ENCODE measurements at regions not wholly inside any gene's neighbourhood (a gene's known extent, or its start where the extent isn't known, plus 50 kb on each side); places are given as distances from the start of the nearest gene placed in this dataset.

GRCh38 chr3:177523872-177524438, 326.7 kb upstream of the TBL1XR1 start:
- ChIA-PET CTCF (interaction anchor here (0.5 to 1.5 kb wide), 2 partner anchors 344 to 861 kb away, joined by 3 to 4 read pairs; no protein-coding TSS in a partner anchor), POLR2A (no interaction called here)
- no peak overlapping the region for H3K4me3 ChIP-seq (ENCODE audit: low read depth, low read length)
- TF ChIP-seq, protein P1, sequence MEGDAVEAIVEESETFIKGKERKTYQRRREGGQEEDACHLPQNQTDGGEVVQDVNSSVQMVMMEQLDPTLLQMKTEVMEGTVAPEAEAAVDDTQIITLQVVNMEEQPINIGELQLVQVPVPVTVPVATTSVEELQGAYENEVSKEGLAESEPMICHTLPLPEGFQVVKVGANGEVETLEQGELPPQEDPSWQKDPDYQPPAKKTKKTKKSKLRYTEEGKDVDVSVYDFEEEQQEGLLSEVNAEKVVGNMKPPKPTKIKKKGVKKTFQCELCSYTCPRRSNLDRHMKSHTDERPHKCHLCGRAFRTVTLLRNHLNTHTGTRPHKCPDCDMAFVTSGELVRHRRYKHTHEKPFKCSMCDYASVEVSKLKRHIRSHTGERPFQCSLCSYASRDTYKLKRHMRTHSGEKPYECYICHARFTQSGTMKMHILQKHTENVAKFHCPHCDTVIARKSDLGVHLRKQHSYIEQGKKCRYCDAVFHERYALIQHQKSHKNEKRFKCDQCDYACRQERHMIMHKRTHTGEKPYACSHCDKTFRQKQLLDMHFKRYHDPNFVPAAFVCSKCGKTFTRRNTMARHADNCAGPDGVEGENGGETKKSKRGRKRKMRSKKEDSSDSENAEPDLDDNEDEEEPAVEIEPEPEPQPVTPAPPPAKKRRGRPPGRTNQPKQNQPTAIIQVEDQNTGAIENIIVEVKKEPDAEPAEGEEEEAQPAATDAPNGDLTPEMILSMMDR (IDR thresholded peaks at IDR 0.05; ENCODE audit: low read depth, low read length), result no peak
- H3K27me3 ChIP-seq (ENCODE audit: control insufficient read depth, insufficient read depth, low read length), result no peaks in the 10 kb centered on the region
- H3K27ac ChIP-seq (ENCODE audit: low read depth, low read length), result no peak overlapping the region
- H3K9me3 ChIP-seq (ENCODE audit: control insufficient read depth, insufficient read depth, low read length), result peaks cover 8% of the 10 kb centered on the region
- DNase-seq (ENCODE audit: low read depth, low spot score), result no peak

DNA sequence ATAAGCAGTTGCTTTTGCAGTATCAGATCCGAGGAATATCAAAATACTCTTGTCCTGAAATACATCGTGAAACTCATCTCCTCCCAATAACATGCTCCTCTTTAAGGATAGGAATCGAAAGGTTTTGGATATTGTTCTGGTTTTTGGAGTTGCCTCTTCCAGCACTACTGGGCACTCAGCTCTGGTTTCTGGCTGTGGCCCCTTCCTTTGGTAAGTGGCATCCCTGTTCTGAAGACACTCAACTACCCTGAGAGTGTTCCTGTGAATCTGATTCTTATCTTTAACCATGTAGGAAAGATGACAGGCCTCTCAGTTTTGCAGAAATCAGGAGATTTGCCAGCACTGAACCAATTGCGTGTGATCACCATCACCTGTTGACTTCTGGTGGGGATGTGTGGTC, 327.5 kb upstream of the TBL1XR1 start:
- ChIA-PET CTCF (interaction anchor here (1.5 kb wide), 1 partner anchor 861 kb away, joined by 4 read pairs; no protein-coding TSS in a partner anchor), POLR2A (no interaction called here)
- no peak overlapping the region for H3K27ac ChIP-seq (ENCODE audit: low read depth, low read length)
- no peak overlapping the region for H3K4me3 ChIP-seq (ENCODE audit: low read depth, low read length)
- H3K27me3 ChIP-seq (ENCODE audit: control insufficient read depth, insufficient read depth, low read length), result no peaks in the 10 kb centered on the region
- TF ChIP-seq, protein P1 (IDR thresholded peaks at IDR 0.05; ENCODE audit: low read depth, low read length), result no peak
- peaks cover 5% of the 10 kb centered on the region for H3K9me3 ChIP-seq (ENCODE audit: control insufficient read depth, insufficient read depth, low read length)
- no peak for DNase-seq (ENCODE audit: low read depth, low spot score)

DNA sequence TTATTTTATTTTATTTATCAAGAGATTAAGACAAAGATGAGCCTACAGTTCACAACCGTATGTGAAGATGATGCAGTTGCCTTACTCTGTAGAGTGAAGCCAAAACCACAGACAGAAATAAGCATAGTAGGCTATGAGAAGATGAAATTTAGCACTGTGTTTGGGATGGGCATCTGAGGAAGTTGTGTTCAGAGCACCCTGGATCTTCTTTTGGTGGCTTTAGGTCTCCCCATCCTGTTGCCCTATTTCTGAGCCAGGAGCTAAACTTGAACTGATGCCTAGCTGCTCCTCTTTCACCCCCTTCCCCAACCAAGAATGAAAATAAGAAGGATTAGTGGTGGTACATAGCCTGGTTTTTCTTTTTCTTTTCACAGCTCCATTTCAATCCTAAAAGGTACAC, 328.1 kb upstream of the TBL1XR1 start:
- POLR2A ChIA-PET, result no interaction called here
- Histone ChIP-seq H3K4me3 (ENCODE audit: low read depth, low read length) (no peak overlapping the region), H3K9me3 (ENCODE audit: control insufficient read depth, insufficient read depth, low read length) (peaks cover 5% of the 10 kb centered on the region), H3K27ac (ENCODE audit: low read depth, low read length) (no peak overlapping the region), H3K27me3 (ENCODE audit: control insufficient read depth, insufficient read depth, low read length) (no peaks in the 10 kb centered on the region)
- DNase-seq (ENCODE audit: low read depth, low spot score), result no peak
- TF ChIP-seq, protein P1 (IDR thresholded peaks at IDR 0.05; ENCODE audit: low read depth, low read length), result no peak
- CTCF ChIA-PET, result no interaction called here

- H3K4me3 ChIP-seq (ENCODE audit: low read depth, low read length), result no peak overlapping the region
- CTCF ChIA-PET, result no interaction called here
- POLR2A ChIA-PET, result no interaction called here
- TF ChIP-seq, protein P1 (IDR thresholded peaks at IDR 0.05; ENCODE audit: low read depth, low read length), result no peak
- H3K9me3 ChIP-seq (ENCODE audit: control insufficient read depth, insufficient read depth, low read length), result peaks cover 5% of the 10 kb centered on the region; the same call in 1 of the 2 replicates
- no peak overlapping the region for H3K27ac ChIP-seq (ENCODE audit: low read depth, low read length)
- no peak for DNase-seq (ENCODE audit: low read depth, low spot score)
- no peaks in the 10 kb centered on the region for H3K27me3 ChIP-seq (ENCODE audit: control insufficient read depth, insufficient read depth, low read length)
Measured at GRCh38 chr3:177525987-177526712, 328.9 kb upstream of the TBL1XR1 start.

- Histone ChIP-seq H3K4me3 (ENCODE audit: low read depth, low read length) (no peak overlapping the region), H3K9me3 (ENCODE audit: control insufficient read depth, insufficient read depth, low read length) (peaks cover 5% of the 10 kb centered on the region; the same call in 1 of the 2 replicates), H3K27me3 (ENCODE audit: control insufficient read depth, insufficient read depth, low read length) (no peaks in the 10 kb centered on the region), H3K27ac (ENCODE audit: low read depth, low read length) (no peak overlapping the region)
- CTCF ChIA-PET, result no interaction called here
- no peak for DNase-seq (ENCODE audit: low read depth, low spot score)
- POLR2A ChIA-PET, result no interaction called here
- TF ChIP-seq, protein P1 (IDR thresholded peaks at IDR 0.05; ENCODE audit: low read depth, low read length), result no peak
Measured at GRCh38 chr3:177527182-177527581, 329.9 kb upstream of the TBL1XR1 start.
